ENCODE measurements at regions not wholly inside any gene's neighbourhood (a gene's known extent, or its start where the extent isn't known, plus 50 kb on each side); places are given as distances from the start of the nearest gene placed in this dataset.

- no peak for DNase-seq (ENCODE audit: low spot score)
Measured at GRCh38 chr14:98118749-98119148, 1153.2 kb downstream of the BCL11B start.

GRCh38 chr14:98119739-98120138, 1152.3 kb downstream of the BCL11B start:
- no peak for DNase-seq (ENCODE audit: low spot score)

GRCh38 chr14:98120831-98121464, 1151.0 kb downstream of the BCL11B start:
- no peak for DNase-seq (ENCODE audit: low spot score)

GRCh38 chr14:98122527-98122926, 1149.5 kb downstream of the BCL11B start:
- DNase-seq (ENCODE audit: low spot score), result no peak

GRCh38 chr14:98130691-98131090, 1141.3 kb downstream of the BCL11B start:
- DNase-seq (ENCODE audit: low spot score), result no peak

- no peak for DNase-seq (ENCODE audit: low spot score)
Measured at GRCh38 chr14:98131406-98131805, 1140.6 kb downstream of the BCL11B start.

GRCh38 chr14:98133806-98134205, 1138.2 kb downstream of the BCL11B start:
- DNase-seq (ENCODE audit: low spot score), result no peak

- DNase-seq (ENCODE audit: low spot score), result no peak
Measured at GRCh38 chr14:98136012-98136789, 1135.8 kb downstream of the BCL11B start.

GRCh38 chr14:98137131-98138025, 1134.6 kb downstream of the BCL11B start:
- DNase-seq (ENCODE audit: low spot score), result no peak

GRCh38 chr14:98138666-98139065, 1133.3 kb downstream of the BCL11B start:
- DNase-seq (ENCODE audit: low spot score), result no peak

- DNase-seq (ENCODE audit: low spot score), result no peak
Measured at GRCh38 chr14:98140862-98141530, 1131.0 kb downstream of the BCL11B start.

- DNase-seq (ENCODE audit: low spot score), result no peak
Measured at GRCh38 chr14:98143566-98143965, 1128.4 kb downstream of the BCL11B start.

GRCh38 chr14:98144964-98145363, 1127.0 kb downstream of the BCL11B start:
- no peak for DNase-seq (ENCODE audit: low spot score)

GRCh38 chr14:98146416-98146815, 1125.6 kb downstream of the BCL11B start:
- no peak for DNase-seq (ENCODE audit: low spot score)

GRCh38 chr14:98154254-98154653, 1117.7 kb downstream of the BCL11B start:
- no peak for DNase-seq (ENCODE audit: low spot score)

- no peak for DNase-seq (ENCODE audit: low spot score)
Measured at GRCh38 chr14:98156411-98156810, 1115.6 kb downstream of the BCL11B start.

- no peak for DNase-seq (ENCODE audit: low spot score)
Measured at GRCh38 chr14:98160901-98161300, 1111.1 kb downstream of the BCL11B start.

- no peak for DNase-seq (ENCODE audit: low spot score)
Measured at GRCh38 chr14:98161356-98161755, 1110.6 kb downstream of the BCL11B start.

- DNase-seq (ENCODE audit: low spot score), result no peak
Measured at GRCh38 chr14:98162856-98163805, 1108.9 kb downstream of the BCL11B start.

- no peak for DNase-seq (ENCODE audit: low spot score)
Measured at GRCh38 chr14:98163873-98164272, 1108.1 kb downstream of the BCL11B start.

- no peak for DNase-seq (ENCODE audit: low spot score)
Measured at GRCh38 chr14:98165976-98166375, 1106.0 kb downstream of the BCL11B start.

All from left forelimb (tissue), 1 donor.